Endothelial cell of umbilical vein (primary cell): ENCODE measurements at regions not wholly inside any gene's neighbourhood (a gene's known extent, or its start where the extent isn't known, plus 50 kb on each side); places are given as distances from the start of the nearest gene placed in this dataset.

Experiments
- CTCF ChIP-seq, 2 donors: IDR thresholded peaks; 1 replicate in 1 of 2; 2 replicates in 1 of 2; pipeline ENCODE4 v1.5.1; 2011; ENCODE audit warnings: low read length in 2 of 2, mild to moderate bottlenecking in 2 of 2, moderate library complexity in 2 of 2, control low read depth in 1 of 2, inconsistent platforms in 1 of 2, low read depth in 1 of 2; ENCODE audit not compliant: insufficient read depth in 1 of 2; ENCODE audit errors: extremely low read depth in 1 of 2
- EZH2 ChIP-seq: IDR thresholded peaks from 2 replicates; pipeline ENCODE4 v1.6.1; 2012; ENCODE audit warnings: borderline replicate concordance, low read depth, mild to moderate bottlenecking, moderate library complexity, low read length, inconsistent platforms; ENCODE audit not compliant: severe bottlenecking
- FOS ChIP-seq: IDR thresholded peaks from 2 replicates; pipeline ENCODE4 v1.6.1; 2011; ENCODE audit warnings: mild to moderate bottlenecking, low read length, moderate library complexity, borderline replicate concordance; ENCODE audit not compliant: insufficient read depth
- GATA2 ChIP-seq: IDR thresholded peaks from 2 replicates; pipeline ENCODE4 v1.7.0; 2011; ENCODE audit warnings: low read depth, mild to moderate bottlenecking, moderate library complexity, mixed read lengths, low read length; ENCODE audit not compliant: insufficient read length, insufficient read depth
- JUN ChIP-seq: IDR thresholded peaks from 2 replicates; pipeline ENCODE4 v1.6.1; 2011; ENCODE audit warnings: borderline replicate concordance, low read depth; ENCODE audit not compliant: insufficient read length, insufficient read depth
- MYC ChIP-seq: IDR thresholded peaks from one replicate; pipeline ENCODE4 v1.6.1; 2011; ENCODE audit warnings: mild to moderate bottlenecking, low read depth, low read length
- POLR2A ChIP-seq: IDR thresholded peaks from 2 replicates; pipeline ENCODE4 v1.6.1; 2012; ENCODE audit warnings: low read depth, mild to moderate bottlenecking, control low read depth, low read length
- POLR2AphosphoS5 ChIP-seq: IDR thresholded peaks from 2 replicates; pipeline ENCODE4 v1.6.1; 2012; ENCODE audit warnings: low read depth, mild to moderate bottlenecking, control low read depth, low read length, moderate library complexity; ENCODE audit not compliant: insufficient read depth
- TF ChIP-seq, protein P1 (sequence below): IDR thresholded peaks from 2 replicates; pipeline ENCODE4 v1.6.1; 2011; ENCODE audit not compliant: insufficient read depth, insufficient read length

- TF ChIP-seq POLR2A (no peak), EZH2 (no peak), CTCF (IDR thresholded peaks at IDR 0.05; ENCODE audit: extremely low read depth in 1 of 2, insufficient read depth in 1 of 2, low read depth in 1 of 2, low read length in 2 of 2) (no peak), POLR2AphosphoS5 (no peak), JUN (no peak), GATA2 (no peak), MYC (no peak), FOS (no peak)
- TF ChIP-seq, protein P1, sequence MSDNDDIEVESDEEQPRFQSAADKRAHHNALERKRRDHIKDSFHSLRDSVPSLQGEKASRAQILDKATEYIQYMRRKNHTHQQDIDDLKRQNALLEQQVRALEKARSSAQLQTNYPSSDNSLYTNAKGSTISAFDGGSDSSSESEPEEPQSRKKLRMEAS, result no peak
These were observed 274.3 kb upstream of the NR3C2 start for GRCh38 chr4:148716431-148717052.
